Adipocyte (in vitro differentiated cells): ENCODE measurements at regions not wholly inside any gene's neighbourhood (a gene's known extent, or its start where the extent isn't known, plus 50 kb on each side); places are given as distances from the start of the nearest gene placed in this dataset.

Experiments
- DNase-seq: peaks from one replicate; pipeline ENCODE4 v3.0.0-alpha.2; 2015; ENCODE audit warnings: low read depth
- H3K27me3 ChIP-seq: replicated peaks from 2 replicates; pipeline ENCODE4 v1.7.0; 2013; ENCODE audit warnings: mild to moderate bottlenecking, low read length, moderate library complexity; ENCODE audit not compliant: control insufficient read depth, insufficient read depth
- H3K36me3 ChIP-seq: 2 replicates; pipeline ENCODE4 v1.7.0; 2013; ENCODE audit warnings: low read length, mild to moderate bottlenecking, moderate library complexity; ENCODE audit not compliant: control insufficient read depth, insufficient read depth, severe bottlenecking
- H3K4me1 ChIP-seq: 2 replicates; pipeline ENCODE4 v1.7.0; 2013; ENCODE audit warnings: mild to moderate bottlenecking, low read length, moderate library complexity; ENCODE audit not compliant: control insufficient read depth, insufficient read depth
- H3K4me3 ChIP-seq: 2 replicates; pipeline ENCODE4 v1.7.0; 2013; ENCODE audit warnings: mild to moderate bottlenecking, low read length, moderate library complexity
- H3K9ac ChIP-seq: 2 replicates; pipeline ENCODE4 v1.7.0; 2013; ENCODE audit warnings: mild to moderate bottlenecking, low read length, moderate library complexity
- H3K9me3 ChIP-seq: 2 replicates; pipeline ENCODE4 v1.7.0; 2013; ENCODE audit warnings: mild to moderate bottlenecking, low read length, moderate library complexity; ENCODE audit not compliant: control insufficient read depth

DNA sequence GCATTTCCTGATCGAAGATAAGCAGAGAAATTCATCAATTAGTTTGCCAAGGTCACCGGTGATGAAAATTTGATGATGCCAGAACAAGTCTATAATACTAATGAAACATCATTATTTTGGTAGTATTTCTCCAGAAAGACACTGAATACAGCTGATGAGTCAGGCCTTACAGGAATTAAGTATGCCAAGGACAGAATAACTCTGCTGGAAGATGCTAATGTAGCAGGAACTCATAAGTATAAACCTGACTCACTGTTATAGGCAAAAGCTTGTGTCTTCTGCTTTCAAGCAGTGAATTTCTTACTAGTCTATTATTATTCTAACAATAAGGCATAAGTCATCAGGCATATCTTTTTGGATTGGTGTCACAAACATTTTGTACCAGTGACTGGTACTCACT is 1825.1 kb upstream of the IGFBP7 start:
- no peaks in the 10 kb centered on the region for H3K4me1 ChIP-seq
- H3K9me3 ChIP-seq: no peaks in the 10 kb centered on the region

DNA sequence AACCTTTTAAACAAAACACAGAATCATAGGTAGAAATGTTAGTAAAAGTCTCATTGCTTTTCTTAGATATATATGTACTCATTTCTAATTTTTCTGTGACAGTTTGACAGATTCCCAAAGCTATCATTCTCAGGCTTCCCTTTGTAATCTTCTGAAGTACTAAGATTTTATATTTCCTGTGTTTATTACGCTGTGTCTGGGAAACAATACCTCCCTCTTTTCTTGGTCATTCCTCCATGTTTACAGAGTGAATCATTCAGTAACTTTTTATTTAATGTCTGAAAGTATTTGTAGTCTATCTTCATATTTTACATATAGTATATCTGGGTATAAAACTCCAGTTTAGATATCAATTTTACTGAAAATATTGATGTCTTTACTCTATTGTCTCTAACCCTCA is 1826.3 kb upstream of the IGFBP7 start:
- no peak overlapping the region for H3K9ac ChIP-seq

More for the DNA sequence above, 1825.1 kb upstream of the IGFBP7 start:
- no peak overlapping the region for H3K4me3 ChIP-seq
- no peak for DNase-seq
- no peaks in the 10 kb centered on the region for H3K27me3 ChIP-seq
- no peaks in the 10 kb centered on the region for H3K36me3 ChIP-seq
- H3K9ac ChIP-seq: no peak overlapping the region

DNA sequence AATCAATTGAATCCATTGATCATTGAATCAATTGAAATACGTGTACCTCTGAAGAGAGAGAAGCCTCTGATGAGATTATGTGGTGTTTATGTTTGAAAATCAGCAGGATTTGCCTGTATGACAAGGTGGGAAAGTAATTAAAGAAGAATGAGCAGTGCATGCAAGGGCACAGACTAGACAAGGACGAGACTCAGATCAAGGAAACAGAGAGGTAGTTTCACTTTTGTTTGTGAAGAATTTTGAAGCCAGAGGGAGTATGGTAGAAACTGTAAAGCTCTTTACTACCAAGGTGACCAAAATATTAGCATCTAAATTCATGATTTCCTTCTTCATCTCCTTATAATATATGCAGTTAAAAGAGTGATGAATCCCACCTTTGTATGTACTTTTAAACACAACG is 1830.0 kb upstream of the IGFBP7 start:
- Histone ChIP-seq H3K9me3 (no peaks in the 10 kb centered on the region), H3K36me3 (no peaks in the 10 kb centered on the region), H3K27me3 (no peaks in the 10 kb centered on the region), H3K9ac (no peak overlapping the region), H3K4me3 (no peak overlapping the region), H3K4me1 (no peaks in the 10 kb centered on the region)
- no peak for DNase-seq

More for the DNA sequence above, 1826.3 kb upstream of the IGFBP7 start:
- Histone ChIP-seq H3K27me3 (no peaks in the 10 kb centered on the region), H3K4me1 (no peaks in the 10 kb centered on the region), H3K9me3 (no peaks in the 10 kb centered on the region), H3K36me3 (no peaks in the 10 kb centered on the region), H3K4me3 (no peak overlapping the region)
- no peak for DNase-seq

DNA sequence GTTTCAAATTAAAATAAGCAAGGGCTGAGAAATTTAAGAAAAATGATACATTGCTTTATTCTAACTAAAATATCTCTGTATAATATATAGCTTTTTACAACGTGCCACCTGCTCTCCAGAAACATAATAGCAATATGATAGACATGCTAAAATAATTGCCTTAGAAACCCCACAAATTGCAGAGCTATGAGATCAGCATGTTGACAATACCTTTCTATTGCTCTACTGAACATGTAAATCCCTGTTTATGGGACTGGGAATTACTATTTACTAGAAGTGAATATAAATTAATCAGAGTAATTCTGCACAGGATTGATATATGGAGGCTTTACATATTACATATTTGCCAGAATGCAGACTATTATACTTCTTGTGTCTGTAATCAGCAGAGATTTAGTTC is 1831.1 kb upstream of the IGFBP7 start:
- no peaks in the 10 kb centered on the region for H3K4me1 ChIP-seq
- H3K4me3 ChIP-seq: no peak overlapping the region
- no peak overlapping the region for H3K9ac ChIP-seq

DNA sequence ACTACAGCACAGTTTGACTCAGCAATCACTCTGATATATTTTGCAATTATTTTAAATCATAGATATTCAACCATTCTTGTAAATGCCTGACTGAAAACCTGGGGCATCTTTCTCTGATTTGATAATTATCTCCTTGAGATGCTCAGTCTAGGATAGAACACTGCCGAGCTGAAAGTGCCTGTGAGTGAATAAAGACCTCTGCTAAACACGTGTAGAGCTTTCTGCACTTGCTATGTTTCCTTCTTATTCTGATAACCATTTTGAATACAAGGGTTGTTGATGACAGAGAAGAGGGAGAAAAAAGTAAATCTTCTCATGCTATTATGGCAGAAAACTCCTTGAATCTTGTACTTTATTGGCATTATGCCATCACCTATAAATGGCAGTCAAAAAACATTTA is 1843.4 kb upstream of the IGFBP7 start:
- no peaks in the 10 kb centered on the region for H3K4me1 ChIP-seq
- no peak overlapping the region for H3K9ac ChIP-seq
- H3K27me3 ChIP-seq: no peaks in the 10 kb centered on the region
- H3K4me3 ChIP-seq: no peak overlapping the region
- H3K9me3 ChIP-seq: no peaks in the 10 kb centered on the region
- DNase-seq: no peak
- H3K36me3 ChIP-seq: no peaks in the 10 kb centered on the region

More for the DNA sequence above, 1831.1 kb upstream of the IGFBP7 start:
- Histone ChIP-seq H3K36me3 (no peaks in the 10 kb centered on the region), H3K9me3 (no peaks in the 10 kb centered on the region), H3K27me3 (no peaks in the 10 kb centered on the region)
- DNase-seq: no peak

DNA sequence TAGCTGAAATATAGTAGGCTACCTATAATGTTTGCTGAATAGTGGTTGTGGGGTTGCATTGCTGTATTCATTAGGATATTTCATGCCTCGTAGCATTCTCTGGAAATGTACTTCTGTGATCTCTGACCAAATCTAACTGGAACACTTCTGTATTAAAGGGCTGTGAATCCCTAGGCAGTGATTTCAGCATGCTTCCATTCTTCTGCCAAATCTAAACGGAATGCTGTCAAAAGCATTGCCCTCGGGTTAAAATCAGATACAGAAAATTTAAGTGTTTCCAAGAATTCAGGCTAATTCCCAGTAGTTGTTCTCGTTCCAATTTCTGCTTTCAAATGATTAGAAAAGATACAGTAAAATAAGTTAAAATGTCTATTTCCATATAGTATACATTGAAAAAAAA is 1847.5 kb upstream of the IGFBP7 start:
- Histone ChIP-seq H3K9ac (no peak overlapping the region), H3K9me3 (no peaks in the 10 kb centered on the region), H3K27me3 (no peaks in the 10 kb centered on the region), H3K36me3 (no peaks in the 10 kb centered on the region), H3K4me1 (no peaks in the 10 kb centered on the region), H3K4me3 (no peak overlapping the region)
- DNase-seq: no peak

DNA sequence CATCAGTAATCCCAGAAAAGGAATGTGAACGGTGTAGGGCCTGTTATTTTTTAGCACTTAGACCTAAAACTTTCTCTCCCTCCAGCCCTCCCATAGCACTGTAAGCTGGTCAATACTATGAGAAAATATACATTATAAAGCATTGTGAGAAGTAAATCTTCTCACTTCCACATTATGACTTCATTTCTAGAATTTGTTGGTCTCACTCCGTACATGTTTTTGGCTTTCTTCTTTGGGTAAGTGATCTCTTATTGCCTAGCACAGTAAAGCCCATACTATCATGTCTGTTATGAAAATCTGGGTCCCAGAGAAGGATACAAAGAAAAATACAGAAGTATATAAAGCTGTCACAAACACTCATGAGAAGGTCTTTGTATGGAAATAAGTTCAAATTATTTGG is 1851.1 kb upstream of the IGFBP7 start:
- no peak for DNase-seq
- no peak overlapping the region for H3K9ac ChIP-seq
- H3K27me3 ChIP-seq: no peaks in the 10 kb centered on the region
- no peaks in the 10 kb centered on the region for H3K4me1 ChIP-seq
- no peak overlapping the region for H3K4me3 ChIP-seq
- H3K36me3 ChIP-seq: no peaks in the 10 kb centered on the region
- H3K9me3 ChIP-seq: no peaks in the 10 kb centered on the region

DNA sequence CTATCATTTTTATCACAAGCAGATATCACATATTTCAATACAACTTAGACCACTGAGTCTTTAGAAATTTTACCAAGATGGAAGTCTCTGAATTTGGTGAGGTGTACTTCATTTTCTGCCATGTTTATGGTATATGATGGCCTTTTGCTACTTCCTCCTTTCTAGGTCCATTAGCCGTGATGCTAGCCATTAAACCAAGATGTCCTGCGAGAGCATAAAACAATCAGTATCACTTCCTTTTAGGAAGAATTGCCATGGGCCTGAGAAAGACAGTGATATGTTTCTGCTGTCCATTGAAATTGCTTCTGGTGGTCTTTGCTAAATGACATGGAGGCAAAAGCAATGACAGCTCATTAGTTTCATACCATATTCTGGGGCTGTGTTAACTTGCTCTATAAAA is 1851.7 kb upstream of the IGFBP7 start:
- DNase-seq: no peak

DNA sequence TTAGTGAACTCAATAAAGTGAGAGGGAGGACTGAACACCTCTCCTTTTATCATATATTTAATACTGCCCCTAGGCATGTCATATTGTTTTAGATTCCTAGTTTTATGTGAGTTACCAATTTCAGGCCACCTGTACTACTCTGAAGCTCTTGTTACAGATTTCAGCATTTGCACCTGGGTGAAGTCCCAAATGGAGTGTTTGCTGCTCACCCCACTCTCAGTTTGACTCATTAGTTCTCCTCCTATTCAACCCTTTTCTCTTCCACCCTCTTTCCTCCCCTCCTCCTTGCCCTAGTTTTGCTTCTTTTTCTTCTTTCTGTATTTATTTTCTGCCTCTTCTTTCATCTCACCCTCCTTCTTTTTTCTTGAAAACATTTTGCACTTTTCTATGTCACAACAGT is 1852.2 kb upstream of the IGFBP7 start:
- H3K9ac ChIP-seq: no peak overlapping the region
- DNase-seq: no peak
- H3K27me3 ChIP-seq: no peaks in the 10 kb centered on the region
- no peaks in the 10 kb centered on the region for H3K36me3 ChIP-seq
- no peak overlapping the region for H3K4me3 ChIP-seq
- H3K9me3 ChIP-seq: no peaks in the 10 kb centered on the region
- no peaks in the 10 kb centered on the region for H3K4me1 ChIP-seq

More for the DNA sequence above, 1851.7 kb upstream of the IGFBP7 start:
- H3K4me1 ChIP-seq: no peaks in the 10 kb centered on the region
- H3K9ac ChIP-seq: no peak overlapping the region
- no peaks in the 10 kb centered on the region for H3K36me3 ChIP-seq
- H3K27me3 ChIP-seq: no peaks in the 10 kb centered on the region
- no peak overlapping the region for H3K4me3 ChIP-seq
- H3K9me3 ChIP-seq: no peaks in the 10 kb centered on the region

DNA sequence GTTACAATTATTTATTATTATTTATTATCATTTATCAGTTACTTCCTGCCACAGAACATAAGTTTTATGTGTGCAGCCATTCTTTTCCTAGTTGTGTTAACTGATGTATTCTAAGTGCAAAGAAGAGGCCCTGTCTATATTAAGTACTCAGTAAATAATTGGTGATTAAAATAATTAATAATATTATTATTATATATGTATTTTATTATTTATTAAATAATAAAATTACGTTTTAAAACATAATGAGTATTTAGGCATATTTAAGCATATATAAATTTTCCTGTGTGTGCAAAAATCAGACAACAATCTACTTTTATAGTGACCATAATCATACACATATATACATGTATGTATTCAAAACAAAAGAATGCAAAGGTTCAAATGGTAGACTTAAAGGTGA is 1871.6 kb upstream of the IGFBP7 start:
- no peaks in the 10 kb centered on the region for H3K27me3 ChIP-seq
- no peaks in the 10 kb centered on the region for H3K9me3 ChIP-seq
- no peaks in the 10 kb centered on the region for H3K4me1 ChIP-seq
- H3K4me3 ChIP-seq: no peak overlapping the region
- H3K9ac ChIP-seq: no peak overlapping the region
- no peak for DNase-seq
- no peaks in the 10 kb centered on the region for H3K36me3 ChIP-seq

DNA sequence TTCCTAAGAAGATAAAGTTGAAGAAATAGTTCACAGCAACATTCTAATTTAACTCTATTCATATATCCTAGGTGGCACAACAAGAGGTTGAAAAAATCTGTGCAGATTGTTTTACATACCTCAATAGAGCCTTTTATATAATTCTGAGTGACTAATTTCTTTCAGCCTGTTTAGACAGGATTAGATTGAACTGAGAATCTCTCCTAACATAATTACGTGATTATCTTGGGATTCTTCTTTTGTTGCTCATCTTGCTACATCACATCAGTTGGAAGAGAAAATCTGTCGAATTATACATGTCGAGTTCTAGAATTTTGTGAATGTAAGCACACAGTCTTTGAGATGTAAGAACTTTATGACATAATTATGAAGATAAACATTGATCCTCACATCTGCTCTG is 1873.7 kb upstream of the IGFBP7 start:
- no peak overlapping the region for H3K4me3 ChIP-seq
- no peaks in the 10 kb centered on the region for H3K4me1 ChIP-seq
- H3K9me3 ChIP-seq: no peaks in the 10 kb centered on the region
- no peak for DNase-seq
- H3K36me3 ChIP-seq: no peaks in the 10 kb centered on the region
- no peaks in the 10 kb centered on the region for H3K27me3 ChIP-seq
- H3K9ac ChIP-seq: no peak overlapping the region

DNA sequence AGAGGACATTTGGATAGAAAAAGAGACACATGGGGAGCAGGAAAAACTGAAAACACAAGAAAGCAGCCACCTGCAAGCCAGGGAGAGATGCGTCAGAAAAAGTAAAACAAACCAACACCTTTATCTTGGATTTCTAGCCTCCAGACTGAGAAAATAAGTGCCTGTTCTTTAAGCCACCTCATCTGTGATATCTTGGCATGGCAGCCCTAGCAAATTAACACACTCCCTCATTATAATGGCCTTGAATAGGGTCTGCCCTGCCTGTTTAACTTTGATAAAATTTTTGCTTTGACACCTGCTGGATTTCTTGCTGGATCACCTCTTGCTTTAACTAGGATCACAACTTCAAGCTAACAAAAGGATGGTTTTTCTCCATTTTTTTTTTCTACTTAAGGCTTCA is 1892.0 kb upstream of the IGFBP7 start:
- peaks cover 3% of the 10 kb centered on the region for H3K9me3 ChIP-seq
- no peak for DNase-seq

More for the DNA sequence above, 1892.0 kb upstream of the IGFBP7 start:
- no peak overlapping the region for H3K4me3 ChIP-seq
- H3K36me3 ChIP-seq: no peaks in the 10 kb centered on the region
- no peaks in the 10 kb centered on the region for H3K27me3 ChIP-seq
- H3K9ac ChIP-seq: no peak overlapping the region
- H3K4me1 ChIP-seq: no peaks in the 10 kb centered on the region
